Uterus (tissue), 2 donors: ENCODE measurements at regions not wholly inside any gene's neighbourhood (a gene's known extent, or its start where the extent isn't known, plus 50 kb on each side); places are given as distances from the start of the nearest gene placed in this dataset.

Experiments used
- POLR2A ChIP-seq, 2 donors: fragments of 450-650 bp; IDR thresholded peaks; one replicate each; pipeline ENCODE4 v1.6.1; 2016; ENCODE audit warnings: antibody characterized with exemption in 2 of 2, mild to moderate bottlenecking in 1 of 2, moderate library complexity in 1 of 2
- TF ChIP-seq, protein P1 (sequence below), 4 experiments: fragments of 200-600 bp in 2 of 4; fragments of 450-650 bp in 2 of 4; sonication (generic) in 2 of 4; IDR thresholded peaks; one replicate each; pipeline ENCODE4 v1.5.1; 2016 to 2019; ENCODE audit warnings: antibody characterized with exemption in 4 of 4, mild to moderate bottlenecking in 2 of 4, moderate library complexity in 1 of 4

DNA sequence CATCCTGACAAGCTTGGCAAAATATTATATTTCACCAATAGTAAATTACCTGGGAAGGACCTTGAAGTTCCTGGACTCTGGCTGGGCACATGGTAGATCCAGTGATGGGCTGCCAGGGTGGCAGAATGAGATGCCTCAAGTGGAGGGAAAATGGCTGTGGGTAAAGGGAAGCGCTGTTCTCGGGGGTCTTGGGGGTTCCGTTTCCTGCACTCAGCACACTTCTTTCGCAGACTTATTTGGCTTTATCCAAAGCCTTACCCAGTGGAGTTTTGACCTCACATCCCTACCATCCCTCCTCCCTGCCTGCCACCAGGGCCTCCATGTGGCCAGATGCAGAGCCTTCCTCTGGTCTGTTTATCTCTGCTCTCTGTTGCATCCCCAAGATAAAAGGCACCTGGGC, 654.9 kb upstream of the HS6ST1 start:
- TF ChIP-seq, protein P1, sequence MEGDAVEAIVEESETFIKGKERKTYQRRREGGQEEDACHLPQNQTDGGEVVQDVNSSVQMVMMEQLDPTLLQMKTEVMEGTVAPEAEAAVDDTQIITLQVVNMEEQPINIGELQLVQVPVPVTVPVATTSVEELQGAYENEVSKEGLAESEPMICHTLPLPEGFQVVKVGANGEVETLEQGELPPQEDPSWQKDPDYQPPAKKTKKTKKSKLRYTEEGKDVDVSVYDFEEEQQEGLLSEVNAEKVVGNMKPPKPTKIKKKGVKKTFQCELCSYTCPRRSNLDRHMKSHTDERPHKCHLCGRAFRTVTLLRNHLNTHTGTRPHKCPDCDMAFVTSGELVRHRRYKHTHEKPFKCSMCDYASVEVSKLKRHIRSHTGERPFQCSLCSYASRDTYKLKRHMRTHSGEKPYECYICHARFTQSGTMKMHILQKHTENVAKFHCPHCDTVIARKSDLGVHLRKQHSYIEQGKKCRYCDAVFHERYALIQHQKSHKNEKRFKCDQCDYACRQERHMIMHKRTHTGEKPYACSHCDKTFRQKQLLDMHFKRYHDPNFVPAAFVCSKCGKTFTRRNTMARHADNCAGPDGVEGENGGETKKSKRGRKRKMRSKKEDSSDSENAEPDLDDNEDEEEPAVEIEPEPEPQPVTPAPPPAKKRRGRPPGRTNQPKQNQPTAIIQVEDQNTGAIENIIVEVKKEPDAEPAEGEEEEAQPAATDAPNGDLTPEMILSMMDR (IDR thresholded peaks at IDR 0.05) = no peak
- no peak for TF ChIP-seq POLR2A (IDR thresholded peaks at IDR 0.05)
